ENCODE measurements at regions not wholly inside any gene's neighbourhood (a gene's known extent, or its start where the extent isn't known, plus 50 kb on each side); places are given as distances from the start of the nearest gene placed in this dataset.
"Not testable (repeated sequence)": the region's sequence is repeated elsewhere in the genome, so short reads cannot be mapped to it uniquely, and the experiment has no call there.

DNA sequence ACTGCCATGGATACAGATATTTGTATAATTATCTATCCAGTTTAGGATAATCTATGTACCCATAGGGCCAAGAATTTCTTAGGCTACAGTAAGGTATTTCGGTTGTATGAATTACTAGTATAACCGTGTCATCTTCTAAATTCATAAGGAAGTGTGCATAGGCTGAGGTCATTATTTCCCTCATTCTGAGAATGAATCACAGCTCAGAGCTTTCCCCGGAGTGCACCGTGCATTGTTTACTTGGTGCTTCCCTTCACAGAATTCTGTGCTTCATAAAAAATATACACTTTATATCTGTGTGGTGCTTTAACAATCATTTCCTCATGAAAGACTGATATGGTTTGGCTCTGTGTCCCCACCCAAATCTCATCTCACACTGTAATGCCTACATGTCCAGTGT lies 514.1 kb downstream of the ETNK1 start:
- H3K9me3 ChIP-seq (ENCODE audit: low read length) = no peaks in the 10 kb centered on the region
- H3K27me3 ChIP-seq (ENCODE audit: insufficient read depth, low read length) = no peaks in the 10 kb centered on the region
- H3K4me3 ChIP-seq (ENCODE audit: low read length) = no peak overlapping the region
- H3K36me3 ChIP-seq (ENCODE audit: insufficient read depth, low read length) = no peaks in the 10 kb centered on the region
- no peak overlapping the region for H2AFZ ChIP-seq (ENCODE audit: low read depth, low read length)
- no peaks in the 10 kb centered on the region for H3K4me1 ChIP-seq (ENCODE audit: insufficient read depth, low read length)

DNA sequence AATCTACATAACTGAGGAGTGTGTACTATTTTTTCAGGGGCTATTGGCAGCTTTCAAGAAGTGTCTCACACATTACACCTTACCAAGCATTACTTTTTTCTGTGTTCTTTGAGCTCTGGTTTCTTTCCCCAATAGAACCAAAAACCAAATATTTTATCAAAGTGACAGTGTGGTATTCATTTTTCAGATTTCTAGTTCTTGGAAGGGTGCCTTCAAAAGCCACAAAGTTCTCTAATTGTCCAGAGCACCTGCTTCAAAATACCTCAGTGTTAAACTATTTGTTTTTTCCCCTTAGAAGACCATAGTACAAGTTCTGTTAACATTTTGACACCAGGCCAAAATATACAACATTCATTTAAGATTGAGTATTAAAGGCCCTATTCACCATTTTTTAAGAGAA lies 515.7 kb downstream of the ETNK1 start:
- Histone ChIP-seq H3K27me3 (ENCODE audit: insufficient read depth, low read length) (no peaks in the 10 kb centered on the region), H3K4me3 (ENCODE audit: low read length) (no peak overlapping the region), H2AFZ (ENCODE audit: low read depth, low read length) (no peak overlapping the region), H3K36me3 (ENCODE audit: insufficient read depth, low read length) (no peaks in the 10 kb centered on the region), H3K4me1 (ENCODE audit: insufficient read depth, low read length) (no peaks in the 10 kb centered on the region), H3K9me3 (ENCODE audit: low read length) (peaks cover 1% of the 10 kb centered on the region)

DNA sequence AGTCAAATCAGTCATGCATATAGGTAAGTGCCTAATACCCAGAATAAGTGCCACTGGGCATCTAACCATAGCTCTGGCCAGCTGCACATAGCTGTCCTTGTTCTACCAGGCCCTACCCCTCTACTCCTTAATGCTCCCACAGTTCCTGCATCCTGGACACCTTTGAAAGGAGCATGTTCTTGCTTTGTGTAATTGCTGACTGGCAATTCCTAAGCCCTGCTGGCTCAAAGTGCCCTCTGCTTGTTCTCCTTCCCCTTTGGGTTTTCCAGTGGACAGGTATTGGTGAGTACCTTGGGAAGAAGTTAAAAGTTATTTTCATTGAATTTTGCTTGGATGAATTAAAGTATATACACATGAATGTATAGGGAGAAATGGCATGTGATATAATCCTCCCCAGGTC lies 516.4 kb downstream of the ETNK1 start:
- H2AFZ ChIP-seq (ENCODE audit: low read depth, low read length) = no peak overlapping the region
- no peaks in the 10 kb centered on the region for H3K4me1 ChIP-seq (ENCODE audit: insufficient read depth, low read length)
- no peaks in the 10 kb centered on the region for H3K36me3 ChIP-seq (ENCODE audit: insufficient read depth, low read length)
- H3K27me3 ChIP-seq (ENCODE audit: insufficient read depth, low read length) = no peaks in the 10 kb centered on the region
- no peak overlapping the region for H3K4me3 ChIP-seq (ENCODE audit: low read length)
- peaks cover 3% of the 10 kb centered on the region for H3K9me3 ChIP-seq (ENCODE audit: low read length)

DNA sequence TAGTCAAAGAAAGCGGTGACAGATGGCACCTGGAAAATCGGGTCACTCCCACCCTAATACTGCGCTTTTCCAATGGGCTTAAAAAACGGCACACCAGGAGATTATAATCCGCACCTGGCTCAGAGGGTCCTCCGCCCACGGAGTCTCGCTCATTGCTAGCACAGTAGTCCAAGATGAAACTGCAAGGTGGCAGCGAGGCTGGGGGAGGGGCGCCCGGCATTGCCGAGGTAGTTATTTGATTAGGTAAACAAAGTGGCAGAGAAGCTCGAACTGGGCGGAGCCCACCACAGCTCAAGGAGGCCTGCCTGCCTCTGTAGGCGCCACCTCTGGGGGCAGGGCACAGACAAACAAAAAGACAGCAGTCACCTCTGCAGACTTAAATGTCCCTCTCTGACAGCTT lies 521.1 kb downstream of the ETNK1 start:
- H3K27me3 ChIP-seq (ENCODE audit: insufficient read depth, low read length); H3K4me1 ChIP-seq (ENCODE audit: insufficient read depth, low read length); H3K4me3 ChIP-seq (ENCODE audit: low read length); H3K36me3 ChIP-seq (ENCODE audit: insufficient read depth, low read length); H3K9me3 ChIP-seq (ENCODE audit: low read length); H2AFZ ChIP-seq (ENCODE audit: low read depth, low read length): not testable (repeated sequence)

DNA sequence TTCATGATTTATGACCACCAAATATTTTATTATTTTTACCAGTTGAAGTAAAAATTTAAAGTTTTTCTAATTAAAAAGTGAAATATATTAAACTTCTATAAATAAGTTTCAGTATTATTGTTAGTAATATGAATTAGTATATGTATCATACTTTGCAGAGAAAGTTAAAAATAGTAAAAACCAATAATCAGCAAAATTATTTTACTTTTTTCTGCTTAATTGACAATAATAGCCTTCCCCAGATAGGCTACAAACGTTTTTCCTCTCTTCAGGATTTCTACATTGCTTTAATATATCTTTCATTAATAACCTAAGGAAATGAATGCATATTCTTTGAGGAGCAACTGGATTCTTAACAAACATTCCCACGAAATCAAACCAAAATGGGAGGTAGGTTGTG lies 543.5 kb downstream of the ETNK1 start:
- H3K4me3 ChIP-seq (ENCODE audit: low read length) = no peak overlapping the region
- H3K36me3 ChIP-seq (ENCODE audit: insufficient read depth, low read length) = no peaks in the 10 kb centered on the region
- no peaks in the 10 kb centered on the region for H3K27me3 ChIP-seq (ENCODE audit: insufficient read depth, low read length)
- no peaks in the 10 kb centered on the region for H3K9me3 ChIP-seq (ENCODE audit: low read length)
- no peak overlapping the region for H2AFZ ChIP-seq (ENCODE audit: low read depth, low read length)
- peaks cover 13% of the 10 kb centered on the region for H3K4me1 ChIP-seq (ENCODE audit: insufficient read depth, low read length)

DNA sequence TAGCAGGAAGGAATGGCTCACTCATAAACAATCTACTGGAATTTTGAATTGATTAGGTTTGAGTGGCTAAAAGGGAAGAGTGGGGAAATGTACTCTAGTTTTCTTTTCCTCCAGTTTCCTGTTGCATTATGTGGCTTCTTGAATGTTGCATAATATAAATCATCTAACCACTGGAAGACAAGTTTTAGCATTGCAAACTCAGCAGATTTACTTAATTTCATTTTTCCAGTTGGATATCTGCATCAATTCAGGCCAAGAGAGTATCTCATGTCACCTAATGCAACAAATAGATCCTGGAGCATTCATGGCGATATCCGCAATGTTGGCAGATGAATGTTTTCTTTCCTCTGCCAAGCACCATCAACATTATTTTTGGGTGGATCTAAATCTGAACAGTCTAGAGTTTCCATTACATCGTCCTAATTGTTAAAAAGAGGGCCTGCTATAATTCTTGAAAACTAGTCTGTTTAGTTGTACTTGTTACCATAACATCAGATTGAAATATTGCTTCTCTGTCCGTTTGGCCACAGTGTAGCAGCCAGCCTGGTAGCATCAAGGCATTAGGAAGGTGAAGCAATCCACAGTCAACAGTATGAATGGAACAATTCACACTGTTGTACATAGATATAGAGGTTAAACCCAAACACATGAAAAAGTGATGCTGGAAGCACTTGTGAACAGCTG lies 544.2 kb downstream of the ETNK1 start:
- Histone ChIP-seq H3K4me1 (ENCODE audit: insufficient read depth, low read length) (peaks cover 13% of the 10 kb centered on the region), H3K4me3 (ENCODE audit: low read length) (no peak overlapping the region), H2AFZ (ENCODE audit: low read depth, low read length) (no peak overlapping the region), H3K36me3 (ENCODE audit: insufficient read depth, low read length) (no peaks in the 10 kb centered on the region), H3K9me3 (ENCODE audit: low read length) (no peaks in the 10 kb centered on the region), H3K27me3 (ENCODE audit: insufficient read depth, low read length) (no peaks in the 10 kb centered on the region)

DNA sequence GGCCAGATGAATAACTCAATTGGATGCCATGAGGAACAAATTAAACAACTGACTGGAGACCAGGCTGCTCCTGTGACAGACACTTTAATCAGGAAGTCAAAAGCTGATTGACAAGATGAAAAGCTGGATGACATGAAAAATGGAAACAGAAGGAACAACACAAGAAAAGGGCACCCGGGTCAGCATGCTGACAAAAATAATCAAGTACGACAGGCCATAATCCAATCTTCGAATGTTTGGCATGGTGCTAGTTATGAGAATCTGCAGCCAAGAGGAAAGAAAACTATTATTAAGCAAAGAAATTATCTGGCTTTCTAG lies 544.7 kb downstream of the ETNK1 start:
- H3K27me3 ChIP-seq (ENCODE audit: insufficient read depth, low read length) = no peaks in the 10 kb centered on the region
- H2AFZ ChIP-seq (ENCODE audit: low read depth, low read length) = no peak overlapping the region
- no peaks in the 10 kb centered on the region for H3K9me3 ChIP-seq (ENCODE audit: low read length)
- H3K4me3 ChIP-seq (ENCODE audit: low read length) = no peak overlapping the region
- peaks cover 13% of the 10 kb centered on the region for H3K4me1 ChIP-seq (ENCODE audit: insufficient read depth, low read length)
- H3K36me3 ChIP-seq (ENCODE audit: insufficient read depth, low read length) = no peaks in the 10 kb centered on the region

DNA sequence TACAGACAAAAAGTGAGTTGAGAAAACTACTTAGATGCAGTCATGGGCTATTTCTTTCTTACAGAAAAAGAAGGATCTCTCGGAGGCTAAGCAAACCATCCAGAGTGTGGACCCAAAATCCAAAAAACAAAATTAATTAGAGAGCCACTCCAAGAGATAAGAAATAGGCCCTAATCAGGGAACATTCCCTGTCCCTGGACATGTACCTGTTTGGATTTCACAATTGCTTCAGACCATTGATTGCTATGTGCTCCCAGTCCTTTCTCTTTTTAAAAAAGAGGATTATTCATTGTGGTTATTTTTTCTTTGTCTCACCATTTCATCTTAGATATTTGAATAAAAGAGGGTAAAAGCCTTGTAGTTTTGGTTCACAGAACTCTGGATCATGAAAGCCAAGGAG lies 549.9 kb downstream of the ETNK1 start:
- no peak overlapping the region for H3K4me3 ChIP-seq (ENCODE audit: low read length)
- H2AFZ ChIP-seq (ENCODE audit: low read depth, low read length) = no peak overlapping the region
- H3K27me3 ChIP-seq (ENCODE audit: insufficient read depth, low read length) = no peaks in the 10 kb centered on the region
- H3K4me1 ChIP-seq (ENCODE audit: insufficient read depth, low read length) = peaks cover 2% of the 10 kb centered on the region
- no peaks in the 10 kb centered on the region for H3K9me3 ChIP-seq (ENCODE audit: low read length)
- H3K36me3 ChIP-seq (ENCODE audit: insufficient read depth, low read length) = no peaks in the 10 kb centered on the region

DNA sequence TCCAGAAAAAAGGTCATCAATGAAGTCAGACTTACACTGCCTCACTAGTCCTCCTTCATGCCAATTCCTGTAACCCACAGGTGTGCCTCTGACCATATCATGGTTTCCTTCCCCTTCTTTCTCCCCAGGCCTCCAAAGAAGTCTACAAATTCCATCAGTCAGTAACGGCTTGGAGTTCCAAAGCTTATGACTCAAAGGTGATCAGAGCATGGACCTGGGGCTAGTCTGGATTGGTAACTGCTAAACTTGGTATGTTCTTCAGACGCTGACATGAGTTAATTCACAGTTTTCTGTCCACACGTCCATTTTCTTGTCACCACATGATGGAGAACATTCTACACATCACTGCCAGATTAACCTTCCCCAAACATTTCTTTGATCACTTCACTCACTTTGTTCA lies 560.4 kb downstream of the ETNK1 start:
- H2AFZ ChIP-seq (ENCODE audit: low read depth, low read length) = no peak overlapping the region
- no peak overlapping the region for H3K4me3 ChIP-seq (ENCODE audit: low read length)

DNA sequence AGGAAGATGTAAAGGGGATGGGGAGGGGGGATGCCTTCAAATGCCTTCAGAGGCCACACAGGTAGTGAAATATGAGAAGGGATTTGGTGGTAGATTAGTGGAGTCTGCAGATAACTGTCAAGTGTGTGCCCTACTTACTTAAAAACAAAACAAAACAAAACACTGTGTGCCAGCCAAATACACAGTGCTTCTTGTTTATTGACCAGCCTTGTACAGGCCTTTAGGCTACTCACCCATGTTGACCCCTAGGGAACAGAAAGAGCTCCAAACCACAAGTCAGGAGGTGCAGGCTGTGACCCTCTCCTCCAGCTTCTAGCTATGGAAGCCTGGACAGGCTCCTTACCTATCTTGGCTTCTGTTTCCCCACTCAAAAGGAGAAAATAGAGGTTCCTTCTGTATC lies 562.0 kb downstream of the ETNK1 start:
- Histone ChIP-seq H3K4me1 (ENCODE audit: insufficient read depth, low read length) (no peaks in the 10 kb centered on the region), H3K4me3 (ENCODE audit: low read length) (no peak overlapping the region), H3K36me3 (ENCODE audit: insufficient read depth, low read length) (no peaks in the 10 kb centered on the region), H3K9me3 (ENCODE audit: low read length) (no peaks in the 10 kb centered on the region), H2AFZ (ENCODE audit: low read depth, low read length) (no peak overlapping the region), H3K27me3 (ENCODE audit: insufficient read depth, low read length) (no peaks in the 10 kb centered on the region)

More for the DNA sequence above, 560.4 kb downstream of the ETNK1 start:
- Histone ChIP-seq H3K4me1 (ENCODE audit: insufficient read depth, low read length) (no peaks in the 10 kb centered on the region), H3K27me3 (ENCODE audit: insufficient read depth, low read length) (no peaks in the 10 kb centered on the region), H3K9me3 (ENCODE audit: low read length) (no peaks in the 10 kb centered on the region), H3K36me3 (ENCODE audit: insufficient read depth, low read length) (no peaks in the 10 kb centered on the region)

DNA sequence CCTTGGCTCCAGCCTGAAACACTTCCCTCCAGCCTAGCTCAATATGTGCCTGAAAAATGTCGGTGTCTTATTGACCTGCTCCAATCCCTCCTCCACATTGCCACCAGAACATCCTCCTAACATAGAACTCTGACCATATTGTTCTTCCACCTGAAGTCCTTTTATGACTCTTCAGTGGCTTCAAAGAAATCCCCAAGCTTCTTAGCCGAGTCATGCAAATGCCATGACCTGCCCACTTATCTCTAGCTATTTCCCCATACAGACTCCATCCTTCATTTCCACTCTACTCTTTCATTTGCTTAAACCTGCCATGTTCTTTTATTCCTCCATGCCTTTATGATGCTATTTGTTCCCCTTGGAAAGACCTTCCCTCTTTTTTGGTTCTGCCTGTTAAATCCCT lies 568.6 kb downstream of the ETNK1 start:
- Histone ChIP-seq H3K27me3 (ENCODE audit: insufficient read depth, low read length) (no peaks in the 10 kb centered on the region), H2AFZ (ENCODE audit: low read depth, low read length) (no peak overlapping the region), H3K4me1 (ENCODE audit: insufficient read depth, low read length) (no peaks in the 10 kb centered on the region), H3K36me3 (ENCODE audit: insufficient read depth, low read length) (no peaks in the 10 kb centered on the region), H3K9me3 (ENCODE audit: low read length) (no peaks in the 10 kb centered on the region), H3K4me3 (ENCODE audit: low read length) (no peak overlapping the region)

DNA sequence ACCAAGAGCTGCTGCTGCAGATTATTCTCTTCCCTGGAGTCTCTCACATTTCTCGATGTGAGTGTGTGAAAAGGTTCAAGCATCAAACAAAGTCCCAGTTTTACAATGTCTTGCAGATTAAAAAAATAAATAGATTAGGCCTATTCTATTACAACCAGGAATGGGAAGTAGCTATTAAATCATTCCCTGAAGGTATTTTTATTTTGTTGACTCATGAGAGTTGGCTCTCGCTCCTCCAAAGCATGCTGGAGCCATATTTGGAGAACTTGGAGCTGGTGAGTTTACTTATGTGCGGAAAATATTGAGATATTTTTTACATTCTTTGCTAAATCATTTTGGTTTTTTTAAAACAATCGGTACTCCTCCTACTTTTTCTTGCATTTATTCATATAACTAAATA lies 572.3 kb downstream of the ETNK1 start:
- no peak overlapping the region for H2AFZ ChIP-seq (ENCODE audit: low read depth, low read length)
- no peaks in the 10 kb centered on the region for H3K4me1 ChIP-seq (ENCODE audit: insufficient read depth, low read length)

DNA sequence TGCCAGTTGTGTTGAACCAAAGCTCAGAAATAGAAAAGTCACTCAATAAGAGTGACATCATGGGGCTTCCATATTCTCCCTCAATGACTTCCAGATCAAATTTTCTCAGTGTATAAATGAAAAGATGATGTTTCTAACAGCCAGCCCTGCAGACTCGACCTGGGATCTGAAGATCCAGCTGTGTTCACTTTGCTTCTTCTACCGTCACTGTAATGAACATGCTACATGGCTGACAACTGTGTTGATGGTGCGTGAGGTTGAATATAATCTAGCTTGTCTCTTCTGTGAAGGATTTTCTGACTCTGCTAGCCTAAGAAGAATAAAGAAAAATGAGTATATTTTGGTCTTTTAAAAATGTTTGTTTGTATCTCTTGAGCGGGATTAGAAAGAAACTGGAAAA lies 577.8 kb downstream of the ETNK1 start:
- Histone ChIP-seq H3K4me3 (ENCODE audit: low read length) (no peak overlapping the region), H3K4me1 (ENCODE audit: insufficient read depth, low read length) (no peaks in the 10 kb centered on the region), H2AFZ (ENCODE audit: low read depth, low read length) (no peak overlapping the region), H3K9me3 (ENCODE audit: low read length) (peaks cover 5% of the 10 kb centered on the region), H3K27me3 (ENCODE audit: insufficient read depth, low read length) (no peaks in the 10 kb centered on the region), H3K36me3 (ENCODE audit: insufficient read depth, low read length) (no peaks in the 10 kb centered on the region)

More for the DNA sequence above, 572.3 kb downstream of the ETNK1 start:
- Histone ChIP-seq H3K9me3 (ENCODE audit: low read length) (peaks cover 2% of the 10 kb centered on the region), H3K36me3 (ENCODE audit: insufficient read depth, low read length) (no peaks in the 10 kb centered on the region), H3K27me3 (ENCODE audit: insufficient read depth, low read length) (no peaks in the 10 kb centered on the region), H3K4me3 (ENCODE audit: low read length) (no peak overlapping the region)
